ENCODE measurements at regions not wholly inside any gene's neighbourhood (a gene's known extent, or its start where the extent isn't known, plus 50 kb on each side); places are given as distances from the start of the nearest gene placed in this dataset.

DNA sequence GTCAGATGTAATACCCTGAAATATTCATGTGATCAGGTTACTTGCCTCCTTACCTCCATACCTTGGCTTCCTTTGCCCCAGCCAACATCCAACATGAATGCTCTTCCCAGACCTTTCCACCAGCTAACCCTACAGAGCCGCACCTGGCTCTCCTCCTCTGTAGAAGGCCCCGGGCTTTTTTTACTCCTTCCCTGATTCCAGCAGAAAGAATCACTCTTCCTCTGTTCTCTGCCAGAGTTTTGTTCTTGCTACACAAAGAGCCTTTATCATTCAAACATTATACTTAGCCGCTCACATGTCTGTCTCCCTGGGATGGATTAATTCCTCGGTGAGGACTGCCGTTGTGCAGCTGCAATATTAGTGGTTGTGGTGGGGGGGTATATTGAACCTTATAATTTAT is 116.8 kb upstream of the GRAMD1B start:
- Histone ChIP-seq H3K27ac (no peak overlapping the region), H3K9me3 (no peaks in the 10 kb centered on the region), H3K4me3 (no peak overlapping the region), H3K27me3 (peaks cover 0 to 38% (median 0%) of the 10 kb centered on the region in 4 donors), H3K4me1 (no peaks in the 10 kb centered on the region), H3K36me3 (no peaks in the 10 kb centered on the region)
- intact Hi-C loops (cut with DNase I): no loop called here
- 70 to 84% methylated on average over 5 of the region's 5 CpGs for WGBS, 2 donors
- DNase-seq: no peak
- TF ChIP-seq POLR2A (IDR thresholded peaks at IDR 0.05): no peak
- TF ChIP-seq, protein P1, sequence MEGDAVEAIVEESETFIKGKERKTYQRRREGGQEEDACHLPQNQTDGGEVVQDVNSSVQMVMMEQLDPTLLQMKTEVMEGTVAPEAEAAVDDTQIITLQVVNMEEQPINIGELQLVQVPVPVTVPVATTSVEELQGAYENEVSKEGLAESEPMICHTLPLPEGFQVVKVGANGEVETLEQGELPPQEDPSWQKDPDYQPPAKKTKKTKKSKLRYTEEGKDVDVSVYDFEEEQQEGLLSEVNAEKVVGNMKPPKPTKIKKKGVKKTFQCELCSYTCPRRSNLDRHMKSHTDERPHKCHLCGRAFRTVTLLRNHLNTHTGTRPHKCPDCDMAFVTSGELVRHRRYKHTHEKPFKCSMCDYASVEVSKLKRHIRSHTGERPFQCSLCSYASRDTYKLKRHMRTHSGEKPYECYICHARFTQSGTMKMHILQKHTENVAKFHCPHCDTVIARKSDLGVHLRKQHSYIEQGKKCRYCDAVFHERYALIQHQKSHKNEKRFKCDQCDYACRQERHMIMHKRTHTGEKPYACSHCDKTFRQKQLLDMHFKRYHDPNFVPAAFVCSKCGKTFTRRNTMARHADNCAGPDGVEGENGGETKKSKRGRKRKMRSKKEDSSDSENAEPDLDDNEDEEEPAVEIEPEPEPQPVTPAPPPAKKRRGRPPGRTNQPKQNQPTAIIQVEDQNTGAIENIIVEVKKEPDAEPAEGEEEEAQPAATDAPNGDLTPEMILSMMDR (IDR thresholded peaks at IDR 0.05): no peak

DNA sequence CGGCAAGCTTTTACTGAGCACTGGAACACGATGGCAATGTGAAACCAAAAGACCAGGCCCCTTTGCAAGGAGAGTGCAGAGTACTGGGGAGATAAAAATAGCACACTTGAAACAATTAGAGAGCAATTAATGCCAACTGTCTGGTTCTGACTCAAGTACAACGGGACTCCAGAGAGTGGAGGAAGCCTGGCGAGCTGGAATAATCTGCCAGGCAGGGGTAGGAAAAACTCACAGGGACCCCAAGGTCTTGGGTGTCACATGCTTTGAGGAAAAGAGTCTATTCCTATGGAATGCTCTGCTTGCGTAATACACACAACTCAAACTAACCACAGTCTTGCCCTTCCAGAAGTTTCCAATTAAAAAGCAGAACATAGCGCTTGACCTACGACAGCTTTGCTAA is 113.0 kb upstream of the CLMP start:
- Histone ChIP-seq H3K4me1 (no peaks in the 10 kb centered on the region), H3K36me3 (no peaks in the 10 kb centered on the region), H3K9me3 (no peaks in the 10 kb centered on the region), H3K4me3 (no peak overlapping the region), H3K27me3 (peaks cover 0 to 16% (median 0%) of the 10 kb centered on the region in 4 donors), H3K27ac (no peak overlapping the region)
- intact Hi-C loops (cut with DNase I): loop anchor here (10.0 kb wide), 1 partner anchor 97 kb away; no protein-coding TSS in a partner anchor
- no peak for DNase-seq
- TF ChIP-seq, protein P1 (IDR thresholded peaks at IDR 0.05): no peak
- TF ChIP-seq POLR2A (IDR thresholded peaks at IDR 0.05): no peak
- 29 to 56% methylated on average over 7 of the region's 7 CpGs for WGBS, 2 donors

DNA sequence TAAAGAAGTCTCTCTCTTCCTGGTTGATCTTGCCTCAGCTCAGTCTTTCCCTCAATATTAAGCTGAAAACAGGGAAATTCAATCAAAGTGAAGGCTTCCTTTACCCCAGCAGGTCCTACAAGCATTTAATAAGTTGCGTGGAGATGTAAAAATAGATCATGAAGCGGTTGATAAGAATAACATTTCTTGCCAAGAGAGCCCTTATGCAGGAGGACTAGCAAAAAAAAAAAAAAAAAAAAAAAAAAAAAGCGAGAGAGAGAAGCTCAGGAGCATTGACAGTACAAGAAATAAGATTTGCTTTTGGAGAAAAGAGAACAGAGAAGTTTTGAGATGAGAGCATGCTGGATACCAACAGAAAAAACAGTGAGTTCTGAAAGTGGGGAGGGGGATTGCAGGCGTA is 112.2 kb upstream of the CLMP start:
- TF ChIP-seq, protein P1 (IDR thresholded peaks at IDR 0.05): no peak
- TF ChIP-seq POLR2A (IDR thresholded peaks at IDR 0.05): no peak
- H3K27me3 ChIP-seq: peaks cover 0 to 21% (median 0%) of the 10 kb centered on the region in 4 donors
- H3K4me1 ChIP-seq: peaks cover 0 to 2% (median 0%) of the 10 kb centered on the region in 3 donors
- no peaks in the 10 kb centered on the region for H3K36me3 ChIP-seq
- H3K9me3 ChIP-seq: no peaks in the 10 kb centered on the region
- H3K4me3 ChIP-seq: no peak overlapping the region
- no peak overlapping the region for H3K27ac ChIP-seq
- no peak for DNase-seq
- 97 to 98% methylated on average over 2 to 3 of the region's 4 CpGs for WGBS, 2 donors
- intact Hi-C loops (cut with DNase I): loop anchor here (10.0 kb wide), 1 partner anchor 98 kb away; no protein-coding TSS in a partner anchor

DNA sequence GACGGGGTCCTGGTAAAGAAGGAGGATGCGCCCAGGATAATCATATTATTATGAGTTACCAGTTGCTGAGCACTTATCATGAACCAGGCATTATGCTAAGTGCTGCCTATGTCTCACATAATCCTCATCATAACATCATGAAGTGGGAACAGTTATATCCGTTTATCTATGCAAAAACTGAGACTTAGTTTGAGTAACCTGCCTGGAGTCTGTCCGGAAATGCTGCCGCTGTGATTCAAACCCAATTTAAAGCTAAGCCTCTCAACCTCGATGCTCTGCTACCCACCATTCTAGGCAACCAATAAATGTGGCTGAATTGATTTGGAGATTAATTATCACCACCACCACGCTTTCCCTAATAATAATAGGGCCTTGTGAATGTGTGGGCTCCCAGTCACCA is 111.5 kb upstream of the CLMP start:
- Histone ChIP-seq H3K9me3 (no peaks in the 10 kb centered on the region), H3K36me3 (no peaks in the 10 kb centered on the region), H3K4me3 (no peak overlapping the region), H3K27me3 (peaks cover 0 to 29% (median 0%) of the 10 kb centered on the region in 4 donors), H3K27ac (no peak overlapping the region), H3K4me1 (peaks cover 0 to 10% (median 6%) of the 10 kb centered on the region in 3 donors)
- WGBS, 2 donors: 84 to 87% methylated on average over 7 of the region's 7 CpGs
- TF ChIP-seq, protein P1 (IDR thresholded peaks at IDR 0.05): no peak
- TF ChIP-seq POLR2A (IDR thresholded peaks at IDR 0.05): no peak
- no peak for DNase-seq
- intact Hi-C loops (cut with DNase I): loop anchor here (10.0 kb wide), 1 partner anchor 98 kb away; no protein-coding TSS in a partner anchor

DNA sequence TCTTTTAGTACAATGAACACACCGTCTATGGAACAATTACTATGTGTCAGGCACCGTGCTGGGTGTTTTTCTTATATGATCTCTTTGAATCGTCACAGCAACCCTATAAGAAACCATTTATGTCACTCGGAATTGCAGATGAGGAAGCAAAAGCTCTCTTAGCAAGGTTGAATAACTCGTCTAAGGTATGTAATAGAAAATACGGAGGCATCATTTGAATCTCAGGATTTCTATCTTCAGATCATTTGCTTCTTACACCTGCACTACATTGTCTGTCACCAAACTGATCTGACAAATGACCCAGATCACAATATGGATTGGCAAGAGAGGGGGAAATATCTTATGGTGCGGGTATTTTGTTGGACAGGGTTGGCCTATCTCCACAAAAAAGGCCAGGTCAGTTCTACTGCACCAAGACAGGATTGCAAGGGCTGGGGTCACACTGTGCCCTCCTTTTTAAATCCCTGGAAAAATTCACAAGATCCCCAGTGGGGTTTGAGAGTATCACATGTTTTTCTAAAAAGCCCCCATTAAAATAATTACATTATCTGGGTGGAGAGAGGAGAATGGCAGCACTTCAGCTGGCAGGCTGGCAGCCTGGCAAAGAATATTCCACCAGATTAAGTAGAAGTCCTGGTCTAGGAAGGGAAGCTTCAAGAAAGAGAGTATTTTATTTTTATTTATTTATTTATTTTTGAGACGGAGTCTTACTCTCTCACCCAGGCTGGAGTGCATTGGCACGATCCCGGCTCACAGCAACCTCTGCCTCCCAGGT is 110.7 kb upstream of the CLMP start:
- Histone ChIP-seq H3K4me1 (peaks cover 0 to 17% (median 6%) of the 10 kb centered on the region in 3 donors), H3K9me3 (no peaks in the 10 kb centered on the region), H3K27me3 (peaks cover 0 to 36% (median 0%) of the 10 kb centered on the region in 4 donors), H3K27ac (no peak overlapping the region), H3K36me3 (no peaks in the 10 kb centered on the region), H3K4me3 (no peak overlapping the region)
- DNase-seq: no peak
- WGBS, 2 donors: 81 to 85% methylated on average over 10 of the region's 10 CpGs
- intact Hi-C loops (cut with DNase I): loop anchor here (10.0 kb wide), 1 partner anchor 99 kb away; no protein-coding TSS in a partner anchor
- no peak for TF ChIP-seq POLR2A (IDR thresholded peaks at IDR 0.05)
- TF ChIP-seq, protein P1 (IDR thresholded peaks at IDR 0.05): no peak

Data from esophagus squamous epithelium (tissue), 5 donors.